ENCODE measurements at regions not wholly inside any gene's neighbourhood (a gene's known extent, or its start where the extent isn't known, plus 50 kb on each side); places are given as distances from the start of the nearest gene placed in this dataset.

DNA sequence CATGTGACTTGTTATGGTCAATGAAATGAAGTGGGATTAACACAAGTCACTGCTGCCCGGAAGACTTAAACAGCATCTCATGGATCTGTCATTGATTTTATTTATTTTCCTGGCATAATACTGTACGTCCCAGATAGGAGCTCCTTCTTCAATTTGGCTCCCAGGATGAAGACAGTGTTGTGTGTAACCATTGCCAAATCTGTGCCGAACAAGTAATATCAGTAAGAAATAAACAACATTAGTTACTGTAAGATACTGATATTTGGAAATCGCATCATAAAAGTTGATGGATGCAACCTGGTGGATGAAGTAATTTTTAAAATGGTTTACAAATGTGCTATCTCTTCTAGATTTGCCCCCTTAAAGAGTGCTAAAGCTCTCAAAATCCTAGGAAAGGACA, 419.0 kb upstream of the MMADHC start:
- TF ChIP-seq YY1 (IDR thresholded peaks at IDR 0.05; ENCODE audit: low read depth) (no peak), EZH2phosphoT487 (IDR thresholded peaks at IDR 0.05; ENCODE audit: borderline replicate concordance, low read depth) (no peak), POLR2AphosphoS5 (IDR thresholded peaks at IDR 0.05; ENCODE audit: low read depth, low read length) (no peak), EP300 (IDR thresholded peaks at IDR 0.05; ENCODE audit: borderline replicate concordance in 1 of 2, low read depth in 1 of 2, low read length in 1 of 2) (no peak), SIN3A (IDR thresholded peaks at IDR 0.05; ENCODE audit: borderline replicate concordance, low read depth, low read length) (no peak), MXI1 (IDR thresholded peaks at IDR 0.05; ENCODE audit: low read depth, low read length) (no peak), CHD2 (IDR thresholded peaks at IDR 0.05; ENCODE audit: low read length, partially characterized antibody) (no peak), MEF2A (IDR thresholded peaks at IDR 0.05; ENCODE audit: borderline replicate concordance, low read depth) (no peak), JUND (IDR thresholded peaks at IDR 0.05) (no peak), TAF1 (IDR thresholded peaks at IDR 0.05; ENCODE audit: borderline replicate concordance, low read depth, low read length) (no peak)
- TF ChIP-seq, protein P1, sequence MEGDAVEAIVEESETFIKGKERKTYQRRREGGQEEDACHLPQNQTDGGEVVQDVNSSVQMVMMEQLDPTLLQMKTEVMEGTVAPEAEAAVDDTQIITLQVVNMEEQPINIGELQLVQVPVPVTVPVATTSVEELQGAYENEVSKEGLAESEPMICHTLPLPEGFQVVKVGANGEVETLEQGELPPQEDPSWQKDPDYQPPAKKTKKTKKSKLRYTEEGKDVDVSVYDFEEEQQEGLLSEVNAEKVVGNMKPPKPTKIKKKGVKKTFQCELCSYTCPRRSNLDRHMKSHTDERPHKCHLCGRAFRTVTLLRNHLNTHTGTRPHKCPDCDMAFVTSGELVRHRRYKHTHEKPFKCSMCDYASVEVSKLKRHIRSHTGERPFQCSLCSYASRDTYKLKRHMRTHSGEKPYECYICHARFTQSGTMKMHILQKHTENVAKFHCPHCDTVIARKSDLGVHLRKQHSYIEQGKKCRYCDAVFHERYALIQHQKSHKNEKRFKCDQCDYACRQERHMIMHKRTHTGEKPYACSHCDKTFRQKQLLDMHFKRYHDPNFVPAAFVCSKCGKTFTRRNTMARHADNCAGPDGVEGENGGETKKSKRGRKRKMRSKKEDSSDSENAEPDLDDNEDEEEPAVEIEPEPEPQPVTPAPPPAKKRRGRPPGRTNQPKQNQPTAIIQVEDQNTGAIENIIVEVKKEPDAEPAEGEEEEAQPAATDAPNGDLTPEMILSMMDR (IDR thresholded peaks at IDR 0.05): no peak
- TF ChIP-seq, protein P2, sequence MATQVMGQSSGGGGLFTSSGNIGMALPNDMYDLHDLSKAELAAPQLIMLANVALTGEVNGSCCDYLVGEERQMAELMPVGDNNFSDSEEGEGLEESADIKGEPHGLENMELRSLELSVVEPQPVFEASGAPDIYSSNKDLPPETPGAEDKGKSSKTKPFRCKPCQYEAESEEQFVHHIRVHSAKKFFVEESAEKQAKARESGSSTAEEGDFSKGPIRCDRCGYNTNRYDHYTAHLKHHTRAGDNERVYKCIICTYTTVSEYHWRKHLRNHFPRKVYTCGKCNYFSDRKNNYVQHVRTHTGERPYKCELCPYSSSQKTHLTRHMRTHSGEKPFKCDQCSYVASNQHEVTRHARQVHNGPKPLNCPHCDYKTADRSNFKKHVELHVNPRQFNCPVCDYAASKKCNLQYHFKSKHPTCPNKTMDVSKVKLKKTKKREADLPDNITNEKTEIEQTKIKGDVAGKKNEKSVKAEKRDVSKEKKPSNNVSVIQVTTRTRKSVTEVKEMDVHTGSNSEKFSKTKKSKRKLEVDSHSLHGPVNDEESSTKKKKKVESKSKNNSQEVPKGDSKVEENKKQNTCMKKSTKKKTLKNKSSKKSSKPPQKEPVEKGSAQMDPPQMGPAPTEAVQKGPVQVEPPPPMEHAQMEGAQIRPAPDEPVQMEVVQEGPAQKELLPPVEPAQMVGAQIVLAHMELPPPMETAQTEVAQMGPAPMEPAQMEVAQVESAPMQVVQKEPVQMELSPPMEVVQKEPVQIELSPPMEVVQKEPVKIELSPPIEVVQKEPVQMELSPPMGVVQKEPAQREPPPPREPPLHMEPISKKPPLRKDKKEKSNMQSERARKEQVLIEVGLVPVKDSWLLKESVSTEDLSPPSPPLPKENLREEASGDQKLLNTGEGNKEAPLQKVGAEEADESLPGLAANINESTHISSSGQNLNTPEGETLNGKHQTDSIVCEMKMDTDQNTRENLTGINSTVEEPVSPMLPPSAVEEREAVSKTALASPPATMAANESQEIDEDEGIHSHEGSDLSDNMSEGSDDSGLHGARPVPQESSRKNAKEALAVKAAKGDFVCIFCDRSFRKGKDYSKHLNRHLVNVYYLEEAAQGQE (IDR thresholded peaks at IDR 0.05; ENCODE audit: low read depth, low read length): no peak
